A673 (cell line): ENCODE measurements at regions not wholly inside any gene's neighbourhood (a gene's known extent, or its start where the extent isn't known, plus 50 kb on each side); places are given as distances from the start of the nearest gene placed in this dataset.

Experiments used
- BruUV-seq: library from RNA; stranded (reverse); fragments of 400-500 nt; replicated peaks from 2 replicates; lab custom pipeline; 2021; lab: Mats Ljungman, UMichigan
- CTCF ChIA-PET: fragments of 300-600 bp; sonication (Branson Sonifier 250); formaldehyde crosslinking; loops from one replicate; lab custom pipeline; 2022; ENCODE audit warnings: antibody characterized with exemption; lab: Charles Lee
- POLR2A ChIA-PET: fragments of 300-600 bp; sonication (Branson Sonifier 250); formaldehyde crosslinking; loops from one replicate; lab custom pipeline; 2022; ENCODE audit warnings: antibody characterized with exemption; ENCODE audit not compliant: low non-redundant PET; lab: Charles Lee
- DNase-seq: peaks from one replicate; pipeline ENCODE4 v3.0.0-alpha.2; 2015; ENCODE audit warnings: low spot score
- H3K27ac ChIP-seq: fragments of 200-600 bp; sonication (generic); 2 replicates; pipeline ENCODE4 v1.5.1; 2016; ENCODE audit warnings: mixed run types, low read depth, mild to moderate bottlenecking, mixed read lengths, antibody characterized with exemption, low read length; ENCODE audit not compliant: poor library complexity, severe bottlenecking
- H3K27me3 ChIP-seq: fragments of 200-600 bp; sonication (generic); replicated peaks from 2 replicates; pipeline ENCODE4 v1.6.1; 2017; ENCODE audit warnings: mixed run types, low read depth, mild to moderate bottlenecking, mixed read lengths, antibody characterized with exemption, low read length; ENCODE audit not compliant: insufficient read depth, poor library complexity
- H3K36me3 ChIP-seq: fragments of 200-600 bp; sonication (generic); 2 replicates; pipeline ENCODE4 v1.6.1; 2016; ENCODE audit warnings: mixed run types, mild to moderate bottlenecking, mixed read lengths, antibody characterized with exemption, low read length; ENCODE audit not compliant: insufficient read depth, poor library complexity, severe bottlenecking
- H3K4me1 ChIP-seq: fragments of 200-600 bp; sonication (generic); 2 replicates; pipeline ENCODE4 v1.6.1; 2017; ENCODE audit warnings: mixed run types, mild to moderate bottlenecking, mixed read lengths, antibody characterized with exemption, low read length; ENCODE audit not compliant: insufficient read depth, poor library complexity, severe bottlenecking
- H3K4me3 ChIP-seq: fragments of 200-600 bp; sonication (generic); 2 replicates; pipeline ENCODE4 v1.5.1; 2016; ENCODE audit warnings: low read depth, mixed run types, mild to moderate bottlenecking, mixed read lengths, low read length; ENCODE audit not compliant: poor library complexity, severe bottlenecking
- H3K9me3 ChIP-seq: fragments of 200-600 bp; sonication (generic); 2 replicates; pipeline ENCODE4 v1.6.1; 2016; ENCODE audit warnings: mixed run types, low read depth, mild to moderate bottlenecking, mixed read lengths, antibody characterized with exemption, low read length; ENCODE audit not compliant: poor library complexity, severe bottlenecking
- EZH2 ChIP-seq: fragments of 200-600 bp; sonication (generic); IDR thresholded peaks from 2 replicates; pipeline ENCODE4 v1.6.1; 2017; ENCODE audit warnings: borderline replicate concordance, low read depth, mild to moderate bottlenecking, mixed read lengths, antibody characterized with exemption, low read length; ENCODE audit not compliant: poor library complexity, severe bottlenecking
- intact Hi-C: fragments of 100-400 bp; cut with micrococcal nuclease; formaldehyde crosslinking; loops from one replicate; pipeline ENCODE4 v1.10.0; 2022; ENCODE audit not compliant: unreplicated experiment
- TF ChIP-seq, protein P1 (sequence below): fragments of 300-800, 200-600 bp; sonication (generic); conservative IDR thresholded peaks from 2 replicates; pipeline ENCODE4 v1.5.1; 2017; ENCODE audit warnings: low read depth, mild to moderate bottlenecking, antibody characterized with exemption, low read length, moderate library complexity, mixed read lengths

DNA sequence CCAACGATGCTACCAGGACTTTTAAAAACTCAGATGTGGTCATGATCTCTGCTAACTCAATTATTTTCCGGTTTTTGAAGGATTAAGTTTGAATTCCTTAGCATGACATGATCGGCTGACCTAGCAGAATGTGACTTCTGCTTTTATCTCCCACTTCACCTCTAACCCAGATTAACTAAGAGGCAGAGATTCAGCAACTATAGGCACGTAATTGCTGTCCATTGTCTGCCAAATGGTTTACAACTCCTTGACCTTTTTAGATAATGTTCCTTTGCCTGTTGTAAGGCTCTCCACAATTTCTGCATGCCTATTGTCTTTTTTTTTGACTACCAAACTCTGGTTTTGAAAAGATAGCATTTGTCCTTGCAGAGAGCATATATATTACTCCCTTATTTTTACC lies 268.2 kb downstream of the BRINP1 start:
- Histone ChIP-seq H3K9me3 (no peaks in the 10 kb centered on the region), H3K27ac (no peak overlapping the region), H3K4me3 (no peak overlapping the region), H3K36me3 (no peaks in the 10 kb centered on the region), H3K27me3 (no peaks in the 10 kb centered on the region), H3K4me1 (no peaks in the 10 kb centered on the region)
- no TSS peak for BruUV-seq
- POLR2A ChIA-PET: no interaction called here
- intact Hi-C loops: no loop called here
- CTCF ChIA-PET: no interaction called here
- TF ChIP-seq, protein P1, sequence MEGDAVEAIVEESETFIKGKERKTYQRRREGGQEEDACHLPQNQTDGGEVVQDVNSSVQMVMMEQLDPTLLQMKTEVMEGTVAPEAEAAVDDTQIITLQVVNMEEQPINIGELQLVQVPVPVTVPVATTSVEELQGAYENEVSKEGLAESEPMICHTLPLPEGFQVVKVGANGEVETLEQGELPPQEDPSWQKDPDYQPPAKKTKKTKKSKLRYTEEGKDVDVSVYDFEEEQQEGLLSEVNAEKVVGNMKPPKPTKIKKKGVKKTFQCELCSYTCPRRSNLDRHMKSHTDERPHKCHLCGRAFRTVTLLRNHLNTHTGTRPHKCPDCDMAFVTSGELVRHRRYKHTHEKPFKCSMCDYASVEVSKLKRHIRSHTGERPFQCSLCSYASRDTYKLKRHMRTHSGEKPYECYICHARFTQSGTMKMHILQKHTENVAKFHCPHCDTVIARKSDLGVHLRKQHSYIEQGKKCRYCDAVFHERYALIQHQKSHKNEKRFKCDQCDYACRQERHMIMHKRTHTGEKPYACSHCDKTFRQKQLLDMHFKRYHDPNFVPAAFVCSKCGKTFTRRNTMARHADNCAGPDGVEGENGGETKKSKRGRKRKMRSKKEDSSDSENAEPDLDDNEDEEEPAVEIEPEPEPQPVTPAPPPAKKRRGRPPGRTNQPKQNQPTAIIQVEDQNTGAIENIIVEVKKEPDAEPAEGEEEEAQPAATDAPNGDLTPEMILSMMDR: no peak
- TF ChIP-seq EZH2: no peak
- no peak for DNase-seq

DNA sequence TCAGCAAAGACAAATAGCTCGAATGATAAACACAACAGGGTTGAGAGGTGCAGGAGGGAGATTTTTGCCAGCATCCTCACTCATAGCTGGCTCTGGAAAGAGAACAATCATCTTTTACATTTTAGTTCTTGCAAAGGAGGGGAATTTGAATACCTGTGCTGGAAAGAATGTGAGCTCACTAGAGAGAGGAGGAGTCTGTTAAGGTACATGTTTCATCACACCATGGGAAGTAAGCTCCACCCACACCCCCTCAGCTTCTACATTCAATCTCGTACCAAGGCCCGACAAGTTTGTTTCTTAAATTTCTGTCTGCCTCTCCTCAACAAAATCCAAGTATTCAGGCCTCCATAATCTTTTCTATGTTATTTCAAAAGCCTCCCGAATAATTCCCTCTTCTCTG lies 254.6 kb downstream of the BRINP1 start:
- H3K36me3 ChIP-seq: no peaks in the 10 kb centered on the region
- H3K4me1 ChIP-seq: no peaks in the 10 kb centered on the region
- TF ChIP-seq, protein P1: no peak
- TF ChIP-seq EZH2: no peak
- peaks cover 7% of the 10 kb centered on the region for H3K9me3 ChIP-seq
- no TSS peak for BruUV-seq
- CTCF ChIA-PET: no interaction called here
- intact Hi-C loops: no loop called here
- no peaks in the 10 kb centered on the region for H3K27me3 ChIP-seq
- no peak overlapping the region for H3K27ac ChIP-seq
- H3K4me3 ChIP-seq: no peak overlapping the region
- POLR2A ChIA-PET: no interaction called here
- no peak for DNase-seq
